Stimulated activated CD4-positive, alpha-beta T cell treated with anti-CD3 and anti-CD28 coated beads, Interleukin-1b, Interleukin-23, amount 100 ng/mL, for 24 hours (primary cell): ENCODE measurements at regions not wholly inside any gene's neighbourhood (a gene's known extent, or its start where the extent isn't known, plus 50 kb on each side); places are given as distances from the start of the nearest gene placed in this dataset.

Experiments
- DNase-seq, 4 experiments: peaks; one replicate each; pipeline ENCODE4 v3.0.0-alpha.2; 2020; ENCODE audit warnings: low read depth in 4 of 4, low spot score in 1 of 4

DNA sequence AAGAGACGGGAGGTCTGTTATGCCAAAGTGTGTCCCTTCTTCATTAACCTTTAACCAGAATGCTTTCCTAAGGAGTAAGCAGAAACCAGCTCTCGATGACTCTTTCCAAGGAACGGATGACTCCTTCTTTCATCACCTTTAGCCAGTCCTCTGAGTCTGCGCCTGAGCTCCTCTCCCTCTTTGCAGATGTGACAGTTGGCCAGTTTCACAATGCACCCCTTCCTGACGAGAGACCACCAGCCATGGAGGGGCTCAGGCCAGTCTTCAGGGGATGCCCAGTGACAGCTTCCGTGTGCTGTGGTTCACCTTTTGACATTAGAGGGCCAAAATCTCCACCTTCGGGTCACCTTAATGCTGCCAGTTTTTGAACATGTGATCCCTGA, 826.1 kb downstream of the TBC1D22A start:
- no peak for DNase-seq

DNA sequence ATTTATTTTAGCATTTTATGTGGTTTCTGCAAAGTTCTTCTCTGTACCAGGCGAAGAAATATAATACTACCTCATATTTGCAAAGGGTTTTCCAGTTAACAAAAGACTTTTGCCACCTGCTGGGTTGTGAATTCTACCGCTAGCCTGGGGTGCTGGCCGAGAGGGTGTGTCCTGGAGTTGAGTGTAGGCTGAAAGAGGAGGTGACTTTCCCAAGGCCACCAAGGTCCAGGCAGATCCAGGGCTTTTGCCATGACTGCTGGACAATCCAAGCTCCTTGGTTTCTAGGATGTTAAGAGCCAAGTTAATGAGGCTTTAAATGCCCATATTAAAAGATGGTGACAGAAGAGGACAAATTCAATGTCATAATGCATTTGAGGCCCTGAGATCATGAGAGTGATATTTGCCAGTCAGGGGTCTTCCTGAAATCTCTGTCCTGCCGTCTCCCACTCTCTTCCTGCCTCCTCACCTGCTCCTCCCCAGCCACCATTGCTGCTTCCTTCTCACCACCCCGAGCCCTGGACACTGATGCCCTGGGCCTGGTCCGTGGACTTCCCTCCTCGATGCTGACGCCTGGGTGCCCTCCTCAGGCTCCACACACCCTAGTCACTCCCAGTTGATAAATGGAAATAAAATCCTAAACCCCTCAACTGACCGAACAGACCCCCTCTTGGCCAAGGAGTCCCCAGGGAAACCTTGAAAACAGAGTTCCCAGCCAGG, 825.6 kb downstream of the TBC1D22A start:
- no peak for DNase-seq

GRCh38 chr22:47587361-47587760, 824.9 kb downstream of the TBC1D22A start:
- no peak for DNase-seq

DNA sequence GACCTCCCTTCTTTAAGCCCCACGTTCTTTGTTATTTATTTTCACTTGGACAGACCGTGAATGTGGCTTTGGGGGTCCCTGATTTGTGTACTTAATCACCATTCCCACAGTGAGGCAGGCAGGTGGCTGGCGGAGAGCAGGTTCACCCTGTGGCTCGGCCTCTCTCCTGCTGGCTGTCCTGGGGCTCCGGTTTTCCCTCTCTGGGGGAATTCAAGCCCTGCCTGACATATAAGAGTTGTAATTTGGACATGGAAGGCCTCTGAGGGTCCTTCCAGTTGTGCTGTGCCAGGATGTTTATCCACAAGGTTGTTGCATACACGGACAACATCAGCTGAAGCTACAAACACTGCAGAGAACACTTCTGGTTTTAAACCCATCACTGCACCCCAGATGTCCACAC, 824.5 kb downstream of the TBC1D22A start:
- no peak for DNase-seq

GRCh38 chr22:47586038-47586437, 823.6 kb downstream of the TBC1D22A start:
- no peak for DNase-seq

GRCh38 chr22:47583959-47584562, 821.6 kb downstream of the TBC1D22A start:
- no peak for DNase-seq

DNA sequence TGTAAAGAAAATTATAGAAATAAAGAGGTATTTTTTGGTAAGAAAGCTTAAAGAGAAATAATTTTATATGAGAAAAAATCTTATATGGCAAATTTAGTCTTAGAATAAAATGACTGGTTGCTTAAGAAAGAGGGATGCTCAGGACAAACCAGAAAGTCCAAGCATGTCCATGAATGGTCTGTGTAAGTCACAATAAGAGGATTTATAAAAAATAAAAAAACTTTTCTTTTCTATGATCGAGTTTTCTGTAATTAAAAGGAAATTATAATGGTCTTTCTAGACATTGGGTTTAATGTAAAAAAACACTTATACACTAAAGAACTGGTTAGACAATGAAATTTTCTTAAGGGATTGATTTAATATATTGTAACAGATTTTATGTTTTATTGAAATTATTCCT, 819.6 kb downstream of the TBC1D22A start:
- DNase-seq, result no peak

DNA sequence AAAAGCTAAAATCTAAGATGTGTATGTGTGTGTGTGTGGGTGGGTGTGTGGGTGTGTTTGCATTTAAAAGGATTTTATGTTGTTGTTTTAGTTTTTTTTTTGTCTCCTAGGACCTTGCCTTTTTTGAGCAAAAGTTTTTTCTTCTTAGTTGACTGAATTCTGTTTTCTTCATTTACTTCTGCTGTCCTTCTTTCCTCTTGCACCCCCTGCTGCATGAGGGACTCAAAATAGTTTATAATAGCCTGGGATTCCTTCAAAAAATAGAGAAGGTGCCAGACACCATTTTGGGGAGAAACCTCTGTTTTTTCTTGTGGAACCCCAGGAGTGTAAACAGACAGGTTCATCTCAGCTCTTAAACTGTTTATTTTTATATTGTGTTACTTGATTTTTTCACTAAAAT, 817.7 kb downstream of the TBC1D22A start:
- no peak for DNase-seq

DNA sequence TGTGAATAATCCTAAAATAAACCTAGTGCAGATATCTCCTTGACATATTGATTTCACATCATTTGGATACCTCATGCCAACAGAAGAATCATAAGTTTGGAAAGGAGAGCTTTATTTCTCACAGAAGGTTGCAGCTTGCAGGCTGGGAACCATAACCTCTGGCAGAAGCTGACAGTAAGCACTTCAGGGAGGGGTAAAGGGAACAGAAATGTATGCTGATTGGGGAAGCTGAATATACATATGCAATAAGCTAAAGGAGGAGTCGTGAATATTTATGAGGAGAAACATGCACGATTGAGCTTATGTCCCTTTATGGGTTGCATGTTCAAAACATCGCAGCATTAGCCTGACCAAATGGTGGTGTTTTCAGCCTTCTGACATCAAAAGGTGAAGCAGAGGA, 814.5 kb downstream of the TBC1D22A start:
- DNase-seq, result no peak

- no peak for DNase-seq
These were observed 812.8 kb downstream of the TBC1D22A start for GRCh38 chr22:47575291-47575690.

- DNase-seq, result no peak
These were observed 812.1 kb downstream of the TBC1D22A start for GRCh38 chr22:47574556-47574955.

GRCh38 chr22:47573141-47573540, 810.7 kb downstream of the TBC1D22A start:
- DNase-seq, result no peak

GRCh38 chr22:47572443-47572842, 810.0 kb downstream of the TBC1D22A start:
- DNase-seq, result no peak

GRCh38 chr22:47571616-47572015, 809.2 kb downstream of the TBC1D22A start:
- DNase-seq, result no peak

- no peak for DNase-seq
These were observed 808.4 kb downstream of the TBC1D22A start for GRCh38 chr22:47570851-47571250.

DNA sequence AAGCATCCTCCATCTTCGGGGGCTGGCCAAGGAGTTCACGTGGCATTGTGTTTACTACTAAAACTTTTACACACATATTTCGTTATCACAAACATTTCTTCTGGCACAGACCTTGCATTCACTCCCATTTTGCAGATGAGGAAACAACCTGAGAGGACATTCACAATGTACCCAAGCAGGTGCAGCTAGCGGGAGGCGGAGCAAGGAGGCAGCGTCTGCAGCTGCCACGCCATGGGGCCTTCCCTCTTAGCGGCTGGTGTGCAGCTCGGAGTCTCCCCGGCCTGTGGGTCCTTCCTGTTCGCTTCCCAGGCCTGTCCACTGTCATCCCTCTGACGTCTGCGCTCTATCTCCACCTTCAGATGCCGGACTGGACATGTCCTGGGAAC, 807.8 kb downstream of the TBC1D22A start:
- DNase-seq, result no peak

GRCh38 chr22:47569389-47570299, 807.2 kb downstream of the TBC1D22A start:
- no peak for DNase-seq

- no peak for DNase-seq
These were observed 806.2 kb downstream of the TBC1D22A start for GRCh38 chr22:47568700-47569099.

DNA sequence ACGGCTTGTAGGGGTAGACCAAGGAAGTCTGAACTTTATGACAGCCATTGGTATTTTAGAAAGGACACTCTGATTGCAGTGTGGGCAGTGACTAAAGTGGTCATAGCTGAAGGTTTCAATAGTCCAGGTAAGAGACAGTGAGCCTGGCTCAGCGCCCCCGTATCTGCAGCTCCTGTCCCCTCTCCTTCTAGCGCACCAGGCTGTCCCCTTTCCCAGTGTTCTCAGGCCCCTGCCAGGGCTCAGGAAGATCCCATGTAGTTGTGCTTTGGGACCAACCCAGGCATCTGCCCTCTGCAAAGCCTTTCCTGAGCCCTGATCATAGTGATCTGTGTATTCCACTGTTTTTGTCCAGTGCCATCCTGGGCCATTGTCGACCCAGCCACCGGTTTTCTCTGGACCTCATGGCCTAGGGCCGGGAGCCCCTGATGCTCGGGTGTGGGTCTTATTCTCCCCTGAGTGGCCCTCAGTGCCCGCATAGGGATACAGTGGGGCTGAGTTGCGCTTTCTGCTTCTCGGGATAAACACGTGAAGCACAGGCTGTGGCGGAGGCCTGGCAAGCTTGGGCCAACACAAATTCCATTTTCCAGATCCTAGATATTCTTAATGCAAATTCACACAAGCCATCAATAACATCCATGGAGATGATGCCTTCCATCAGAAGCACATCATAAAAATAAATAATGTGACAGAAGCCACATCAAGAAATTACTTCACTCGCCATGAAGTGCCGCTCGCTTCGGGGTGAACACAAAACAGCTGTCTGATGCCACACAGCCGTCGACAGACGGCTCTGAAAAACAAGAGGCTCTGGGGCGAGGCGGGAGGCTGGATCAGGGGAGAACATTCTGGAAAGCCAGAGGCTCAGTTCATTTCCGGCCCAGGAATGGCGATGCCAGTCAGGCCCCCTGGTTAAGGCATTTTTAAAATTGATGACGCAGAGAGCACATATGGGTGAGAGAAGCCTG, 805.0 kb downstream of the TBC1D22A start:
- DNase-seq, result no peak

- no peak for DNase-seq
These were observed 804.0 kb downstream of the TBC1D22A start for GRCh38 chr22:47566491-47566890.

DNA sequence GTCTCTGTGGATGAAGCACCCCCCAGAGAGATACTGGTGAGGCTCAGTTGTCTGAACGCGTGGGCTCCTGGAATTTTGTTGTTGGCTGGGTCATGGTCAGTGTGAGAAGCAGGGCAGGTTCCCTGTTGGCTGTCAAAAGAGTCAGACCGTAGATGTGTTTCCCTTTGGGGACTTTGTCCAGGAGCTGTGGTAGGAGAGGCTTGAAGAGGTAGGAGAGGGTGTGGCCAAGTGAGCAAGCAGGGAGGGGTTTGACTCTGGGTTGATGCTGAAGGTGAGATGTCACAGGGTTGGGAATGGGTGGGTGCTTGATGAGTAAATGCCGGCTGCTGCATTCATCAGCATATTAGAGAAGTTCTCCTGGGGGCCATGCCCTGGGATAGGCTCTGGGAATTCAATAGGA, 803.2 kb downstream of the TBC1D22A start:
- DNase-seq, result no peak
